T-helper 1 cell (primary cell): ENCODE measurements at regions not wholly inside any gene's neighbourhood (a gene's known extent, or its start where the extent isn't known, plus 50 kb on each side); places are given as distances from the start of the nearest gene placed in this dataset.
"Not testable (repeated sequence)": the region's sequence is repeated elsewhere in the genome, so short reads cannot be mapped to it uniquely, and the experiment has no call there.

Experiments
- DNase-seq, 5 donors: peaks; one replicate each; pipeline ENCODE4 v3.0.0-alpha.2; 2012 to 2020

- DNase-seq, result no peak
These were observed 617.5 kb upstream of the GRIN3A start for GRCh38 chr9:102355982-102356381.

- DNase-seq, result no peak
These were observed 615.6 kb upstream of the GRIN3A start for GRCh38 chr9:102354041-102354440.

- not testable (repeated sequence) for DNase-seq
These were observed 599.0 kb upstream of the GRIN3A start for GRCh38 chr9:102337471-102337870.

- DNase-seq, result no peak
These were observed 570.9 kb upstream of the GRIN3A start for GRCh38 chr9:102309379-102309778.

- no peak for DNase-seq
These were observed 556.7 kb upstream of the GRIN3A start for GRCh38 chr9:102295188-102295587.

- no peak for DNase-seq
These were observed 535.5 kb upstream of the GRIN3A start for GRCh38 chr9:102273952-102274351.

GRCh38 chr9:102253099-102253498 is 514.7 kb upstream of the GRIN3A start:
- no peak for DNase-seq

GRCh38 chr9:102244916-102245315 is 506.5 kb upstream of the GRIN3A start:
- no peak for DNase-seq

GRCh38 chr9:102237520-102237919 is 499.1 kb upstream of the GRIN3A start:
- no peak for DNase-seq

GRCh38 chr9:102237094-102237493 is 498.6 kb upstream of the GRIN3A start:
- no peak for DNase-seq

- not testable (repeated sequence) for DNase-seq
These were observed 489.0 kb upstream of the GRIN3A start for GRCh38 chr9:102227416-102227815.

- DNase-seq, result no peak
These were observed 487.5 kb upstream of the GRIN3A start for GRCh38 chr9:102225841-102226441.

- not testable (repeated sequence) for DNase-seq
These were observed 485.1 kb upstream of the GRIN3A start for GRCh38 chr9:102223320-102224136.

GRCh38 chr9:102209176-102209575 is 470.7 kb upstream of the GRIN3A start:
- no peak for DNase-seq

GRCh38 chr9:102206432-102206831 is 468.0 kb upstream of the GRIN3A start:
- no peak for DNase-seq

- no peak for DNase-seq
These were observed 466.8 kb upstream of the GRIN3A start for GRCh38 chr9:102205251-102205650.

- DNase-seq, result no peak
These were observed 463.7 kb upstream of the GRIN3A start for GRCh38 chr9:102202126-102202525.

GRCh38 chr9:102185962-102186361 is 447.5 kb upstream of the GRIN3A start:
- DNase-seq, result no peak

GRCh38 chr9:102185371-102185770 is 446.9 kb upstream of the GRIN3A start:
- no peak for DNase-seq

- DNase-seq, result no peak
These were observed 440.4 kb upstream of the GRIN3A start for GRCh38 chr9:102178811-102179210.

GRCh38 chr9:102174202-102174601 is 435.8 kb upstream of the GRIN3A start:
- not testable (repeated sequence) for DNase-seq

GRCh38 chr9:102164247-102164646 is 425.8 kb upstream of the GRIN3A start:
- no peak for DNase-seq

- DNase-seq, result not testable (repeated sequence)
These were observed 414.6 kb upstream of the GRIN3A start for GRCh38 chr9:102153081-102153480.

- no peak for DNase-seq
These were observed 397.3 kb upstream of the GRIN3A start for GRCh38 chr9:102135768-102136167.
